ENCODE measurements at regions not wholly inside any gene's neighbourhood (a gene's known extent, or its start where the extent isn't known, plus 50 kb on each side); places are given as distances from the start of the nearest gene placed in this dataset.

GRCh38 chr18:6607343-6607742 lies 122.2 kb upstream of the ARHGAP28 start:
- Mint-ChIP-seq H3K9me3 (peaks cover 17% of the 10 kb centered on the region), H3K27me3 (ENCODE audit: low read depth) (no peaks in the 10 kb centered on the region), H3K36me3 (ENCODE audit: low read depth) (no peaks in the 10 kb centered on the region), H3K27ac (no peak overlapping the region), H3K4me3 (ENCODE audit: low read depth) (no peak overlapping the region), H3K4me1 (ENCODE audit: low read depth) (no peaks in the 10 kb centered on the region)
- intact Hi-C loops (cut with micrococcal nuclease): no loop called here
- no peak for DNase-seq (ENCODE audit: low spot score)

GRCh38 chr18:6609666-6610264 lies 119.8 kb upstream of the ARHGAP28 start:
- Mint-ChIP-seq H3K27ac (no peak overlapping the region), H3K4me1 (ENCODE audit: low read depth) (no peaks in the 10 kb centered on the region), H3K9me3 (peaks cover 27% of the 10 kb centered on the region), H3K36me3 (ENCODE audit: low read depth) (no peaks in the 10 kb centered on the region), H3K27me3 (ENCODE audit: low read depth) (no peaks in the 10 kb centered on the region), H3K4me3 (ENCODE audit: low read depth) (no peak overlapping the region)
- DNase-seq (ENCODE audit: low spot score): no peak
- intact Hi-C loops (cut with micrococcal nuclease): no loop called here

DNA sequence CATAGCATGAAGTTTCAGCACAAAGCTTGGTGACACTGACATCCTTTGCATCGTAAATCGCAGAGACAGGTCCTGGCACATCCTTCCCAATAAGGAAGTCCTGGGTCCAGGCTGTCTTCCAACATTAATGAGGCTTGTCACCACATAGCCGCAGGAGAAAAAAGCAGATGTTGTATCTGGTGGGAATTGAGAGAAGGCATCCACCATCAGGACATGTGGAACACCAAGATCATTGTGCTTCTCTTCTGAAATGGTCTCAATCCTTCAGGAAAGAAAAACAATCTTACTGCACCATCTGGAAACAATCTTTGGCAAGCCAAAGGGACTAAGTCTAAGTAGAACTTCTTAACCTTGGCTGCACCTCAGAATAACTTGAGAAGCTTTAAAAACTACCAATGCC lies 119.0 kb upstream of the ARHGAP28 start:
- intact Hi-C loops (cut with micrococcal nuclease): no loop called here
- Mint-ChIP-seq H3K27ac (no peak overlapping the region), H3K27me3 (ENCODE audit: low read depth) (no peaks in the 10 kb centered on the region), H3K4me1 (ENCODE audit: low read depth) (no peaks in the 10 kb centered on the region), H3K4me3 (ENCODE audit: low read depth) (no peak overlapping the region), H3K9me3 (peaks cover 27% of the 10 kb centered on the region), H3K36me3 (ENCODE audit: low read depth) (no peaks in the 10 kb centered on the region)
- no peak for DNase-seq (ENCODE audit: low spot score)

DNA sequence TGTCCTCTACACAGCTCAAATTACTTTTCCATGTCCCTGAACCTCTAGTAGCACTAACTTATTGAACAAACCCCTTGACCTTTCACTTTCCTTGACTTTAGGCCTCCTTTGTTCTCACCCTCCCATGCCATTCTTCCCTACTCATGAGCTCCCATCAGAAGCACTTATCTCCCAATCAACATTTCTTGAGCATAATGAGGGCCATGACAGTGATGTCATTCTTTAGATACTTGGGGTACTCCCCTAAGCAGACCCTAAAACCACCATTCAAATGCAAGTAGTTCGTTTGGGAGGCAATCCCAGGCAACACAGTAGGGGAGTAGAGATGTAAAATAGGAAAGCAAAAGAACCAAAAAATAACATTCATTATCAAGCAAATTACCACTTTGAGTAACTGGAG lies 115.9 kb upstream of the ARHGAP28 start:
- H3K4me1 Mint-ChIP-seq (ENCODE audit: low read depth): no peaks in the 10 kb centered on the region
- H3K27me3 Mint-ChIP-seq (ENCODE audit: low read depth): no peaks in the 10 kb centered on the region
- H3K27ac Mint-ChIP-seq: no peak overlapping the region
- H3K4me3 Mint-ChIP-seq (ENCODE audit: low read depth): no peak overlapping the region
- H3K36me3 Mint-ChIP-seq (ENCODE audit: low read depth): no peaks in the 10 kb centered on the region
- no peak for DNase-seq (ENCODE audit: low spot score)
- peaks cover 40% of the 10 kb centered on the region for H3K9me3 Mint-ChIP-seq
- intact Hi-C loops (cut with micrococcal nuclease): no loop called here

DNA sequence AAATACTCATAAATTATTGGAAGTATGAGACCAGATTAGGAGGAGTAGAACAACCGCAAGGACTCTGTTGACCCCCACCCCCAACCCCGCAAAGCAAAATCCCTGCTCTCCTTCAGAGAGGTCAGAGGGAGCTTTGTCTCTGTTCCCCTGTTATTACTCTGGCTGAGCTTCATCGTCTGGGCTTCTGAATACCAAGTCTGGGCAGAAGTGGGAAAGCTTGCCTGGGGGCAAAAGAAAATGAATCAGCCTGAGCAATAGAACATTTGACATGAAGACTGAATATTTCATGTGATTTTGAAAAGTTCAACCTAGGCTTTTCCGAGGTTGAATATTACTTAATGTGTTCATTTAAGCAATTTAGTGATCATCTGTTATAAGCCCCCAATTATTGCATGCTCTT lies 114.6 kb upstream of the ARHGAP28 start:
- H3K4me1 Mint-ChIP-seq (ENCODE audit: low read depth): no peaks in the 10 kb centered on the region
- no peak overlapping the region for H3K27ac Mint-ChIP-seq
- DNase-seq (ENCODE audit: low spot score): no peak
- H3K27me3 Mint-ChIP-seq (ENCODE audit: low read depth): no peaks in the 10 kb centered on the region
- H3K4me3 Mint-ChIP-seq (ENCODE audit: low read depth): no peak overlapping the region
- H3K9me3 Mint-ChIP-seq: peaks cover 37% of the 10 kb centered on the region
- H3K36me3 Mint-ChIP-seq (ENCODE audit: low read depth): no peaks in the 10 kb centered on the region
- intact Hi-C loops (cut with micrococcal nuclease): no loop called here

- Mint-ChIP-seq H3K27ac (no peak overlapping the region), H3K36me3 (ENCODE audit: low read depth) (no peaks in the 10 kb centered on the region), H3K4me1 (ENCODE audit: low read depth) (no peaks in the 10 kb centered on the region), H3K9me3 (peaks cover 29% of the 10 kb centered on the region), H3K27me3 (ENCODE audit: low read depth) (no peaks in the 10 kb centered on the region), H3K4me3 (ENCODE audit: low read depth) (no peak overlapping the region)
- DNase-seq (ENCODE audit: low spot score): no peak
- intact Hi-C loops (cut with micrococcal nuclease): no loop called here
Observed at GRCh38 chr18:6616981-6617380, 112.5 kb upstream of the ARHGAP28 start.

GRCh38 chr18:6621437-6621836 lies 108.1 kb upstream of the ARHGAP28 start:
- DNase-seq (ENCODE audit: low spot score): no peak
- Mint-ChIP-seq H3K4me3 (ENCODE audit: low read depth) (no peak overlapping the region), H3K27me3 (ENCODE audit: low read depth) (no peaks in the 10 kb centered on the region), H3K27ac (no peak overlapping the region), H3K36me3 (ENCODE audit: low read depth) (no peaks in the 10 kb centered on the region), H3K9me3 (peaks cover 14% of the 10 kb centered on the region), H3K4me1 (ENCODE audit: low read depth) (no peaks in the 10 kb centered on the region)
- intact Hi-C loops (cut with micrococcal nuclease): no loop called here

GRCh38 chr18:6623278-6623677 lies 106.2 kb upstream of the ARHGAP28 start:
- Mint-ChIP-seq H3K27ac (no peak overlapping the region), H3K4me1 (ENCODE audit: low read depth) (no peaks in the 10 kb centered on the region), H3K9me3 (peaks cover 7% of the 10 kb centered on the region), H3K36me3 (ENCODE audit: low read depth) (no peaks in the 10 kb centered on the region), H3K27me3 (ENCODE audit: low read depth) (no peaks in the 10 kb centered on the region), H3K4me3 (ENCODE audit: low read depth) (no peak overlapping the region)
- intact Hi-C loops (cut with micrococcal nuclease): no loop called here
- DNase-seq (ENCODE audit: low spot score): no peak

DNA sequence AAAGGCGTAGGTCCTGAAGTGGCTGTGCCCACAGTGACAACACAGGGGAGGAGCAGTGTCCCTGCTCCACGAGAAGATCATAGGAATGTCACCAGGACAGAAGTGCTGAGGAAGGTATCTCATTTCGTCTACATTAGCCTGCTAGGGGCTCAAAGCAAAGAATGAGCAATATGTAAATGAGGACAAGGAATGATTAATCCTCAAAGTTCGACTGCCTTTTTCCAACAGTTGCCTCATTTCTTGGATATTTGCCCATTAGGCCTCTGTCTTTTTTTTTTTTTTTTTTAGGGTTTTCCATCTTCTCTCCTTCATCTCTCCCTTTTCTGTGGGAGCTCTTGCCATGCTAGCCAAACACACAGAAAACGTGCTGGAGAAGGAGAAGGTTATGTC lies 105.2 kb upstream of the ARHGAP28 start:
- Mint-ChIP-seq H3K4me3 (ENCODE audit: low read depth) (no peak overlapping the region), H3K27me3 (ENCODE audit: low read depth) (no peaks in the 10 kb centered on the region)

GRCh38 chr18:6624661-6625311 lies 104.7 kb upstream of the ARHGAP28 start:
- DNase-seq (ENCODE audit: low spot score): no peak
- intact Hi-C loops (cut with micrococcal nuclease): no loop called here
- Mint-ChIP-seq H3K4me1 (ENCODE audit: low read depth) (no peaks in the 10 kb centered on the region), H3K27ac (no peak overlapping the region), H3K36me3 (ENCODE audit: low read depth) (no peaks in the 10 kb centered on the region), H3K27me3 (ENCODE audit: low read depth) (no peaks in the 10 kb centered on the region), H3K4me3 (ENCODE audit: low read depth) (no peak overlapping the region), H3K9me3 (no peaks in the 10 kb centered on the region)

More for the DNA sequence above, 105.2 kb upstream of the ARHGAP28 start:
- Mint-ChIP-seq H3K9me3 (no peaks in the 10 kb centered on the region), H3K4me1 (ENCODE audit: low read depth) (no peaks in the 10 kb centered on the region), H3K36me3 (ENCODE audit: low read depth) (no peaks in the 10 kb centered on the region), H3K27ac (no peak overlapping the region)
- no peak for DNase-seq (ENCODE audit: low spot score)
- intact Hi-C loops (cut with micrococcal nuclease): no loop called here

DNA sequence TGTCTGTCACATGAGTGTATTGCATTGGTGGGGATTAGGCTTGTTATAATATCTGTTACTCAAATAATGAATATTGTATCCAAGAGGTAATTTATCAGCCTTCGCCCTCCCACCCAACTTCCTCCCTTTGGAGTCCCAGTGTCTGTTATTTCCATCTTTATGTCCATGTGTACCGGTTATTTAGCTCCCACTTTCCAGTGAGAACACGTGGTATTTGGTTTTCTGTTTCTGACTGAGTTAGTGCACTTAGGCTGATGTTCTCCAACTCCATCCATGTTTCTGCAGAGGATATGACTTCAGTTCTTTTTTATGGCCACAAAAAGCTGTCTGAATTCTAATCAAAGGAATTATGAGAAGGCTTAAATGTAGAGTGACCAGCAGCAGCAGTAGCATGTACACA lies 104.0 kb upstream of the ARHGAP28 start:
- intact Hi-C loops (cut with micrococcal nuclease): no loop called here
- Mint-ChIP-seq H3K4me3 (ENCODE audit: low read depth) (no peak overlapping the region), H3K27me3 (ENCODE audit: low read depth) (no peaks in the 10 kb centered on the region), H3K4me1 (ENCODE audit: low read depth) (no peaks in the 10 kb centered on the region), H3K9me3 (no peaks in the 10 kb centered on the region), H3K27ac (no peak overlapping the region), H3K36me3 (ENCODE audit: low read depth) (no peaks in the 10 kb centered on the region)
- no peak for DNase-seq (ENCODE audit: low spot score)

- Mint-ChIP-seq H3K4me3 (ENCODE audit: low read depth) (no peak overlapping the region), H3K4me1 (ENCODE audit: low read depth) (no peaks in the 10 kb centered on the region), H3K36me3 (ENCODE audit: low read depth) (no peaks in the 10 kb centered on the region), H3K9me3 (no peaks in the 10 kb centered on the region), H3K27me3 (ENCODE audit: low read depth) (no peaks in the 10 kb centered on the region), H3K27ac (no peak overlapping the region)
- intact Hi-C loops (cut with micrococcal nuclease): no loop called here
- DNase-seq (ENCODE audit: low spot score): no peak
Observed at GRCh38 chr18:6626457-6626856, 103.1 kb upstream of the ARHGAP28 start.

DNA sequence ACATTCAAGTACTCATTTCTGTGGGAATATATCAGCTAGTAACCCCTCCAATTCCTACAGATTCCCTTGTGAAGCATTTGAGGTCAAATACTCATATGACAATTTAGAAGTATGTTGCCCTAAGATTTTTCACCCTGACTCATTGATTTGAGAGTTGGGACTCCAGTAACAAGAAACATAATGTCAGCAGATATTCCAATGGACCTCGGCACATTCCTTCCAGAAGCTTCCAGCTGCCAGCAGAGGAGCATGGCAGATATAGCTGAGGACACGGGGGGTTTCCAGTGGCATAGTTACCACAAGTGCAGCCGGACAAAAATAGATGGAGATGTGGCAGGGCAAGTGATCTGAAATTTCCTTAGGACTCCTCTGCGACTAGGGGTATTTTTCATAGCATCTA lies 101.9 kb upstream of the ARHGAP28 start:
- Mint-ChIP-seq H3K4me1 (ENCODE audit: low read depth) (no peaks in the 10 kb centered on the region), H3K36me3 (ENCODE audit: low read depth) (no peaks in the 10 kb centered on the region), H3K27me3 (ENCODE audit: low read depth) (no peaks in the 10 kb centered on the region), H3K9me3 (no peaks in the 10 kb centered on the region), H3K4me3 (ENCODE audit: low read depth) (no peak overlapping the region), H3K27ac (no peak overlapping the region)
- intact Hi-C loops (cut with micrococcal nuclease): no loop called here
- DNase-seq (ENCODE audit: low spot score): no peak

DNA sequence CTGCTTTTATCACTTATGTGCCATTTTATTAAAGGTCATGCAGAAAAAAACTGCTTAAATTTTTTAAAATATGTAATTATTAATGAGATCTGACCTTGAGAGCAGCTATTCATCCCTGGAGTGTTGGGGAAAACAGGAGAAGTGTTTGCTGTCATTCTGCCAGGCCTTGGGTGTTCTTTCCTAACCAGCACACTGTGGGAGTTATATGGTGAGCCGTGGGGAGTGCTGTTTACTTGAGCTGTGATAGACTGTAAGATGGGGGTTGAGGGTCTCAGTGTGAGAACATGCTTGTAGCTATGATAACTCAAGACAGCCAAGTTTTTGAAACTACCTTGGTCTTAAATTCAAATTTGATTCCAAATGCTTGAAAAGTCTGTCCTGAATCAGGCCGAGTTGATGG lies 101.3 kb upstream of the ARHGAP28 start:
- intact Hi-C loops (cut with micrococcal nuclease): no loop called here
- Mint-ChIP-seq H3K27me3 (ENCODE audit: low read depth) (no peaks in the 10 kb centered on the region), H3K4me1 (ENCODE audit: low read depth) (no peaks in the 10 kb centered on the region), H3K36me3 (ENCODE audit: low read depth) (no peaks in the 10 kb centered on the region), H3K27ac (no peak overlapping the region), H3K9me3 (peaks cover 2% of the 10 kb centered on the region), H3K4me3 (ENCODE audit: low read depth) (no peak overlapping the region)
- DNase-seq (ENCODE audit: low spot score): no peak

All from activated T-helper 2 cell treated with anti-CD3 and anti-CD28 coated beads, Interferon-gamma antibody, Interleukin-2, Interleukin-4, amounts not matched to agents 10 μg/mL and 5 μg/mL and 100 μg/mL, durations not matched to agents 14 hours and 24 hours and 36 hours (primary cell).